DLD1 (cell line): ENCODE measurements at regions not wholly inside any gene's neighbourhood (a gene's known extent, or its start where the extent isn't known, plus 50 kb on each side); places are given as distances from the start of the nearest gene placed in this dataset.

Experiments used
- in situ Hi-C: cut with HindIII; loops from 2 replicates; pipeline ENCODE4 v1.10.0; 2017; ENCODE audit warnings: low sequenced_read_pairs

- in situ Hi-C loops, result loop anchor here (25.0 kb wide), 1 partner anchor 1243 kb away; no protein-coding TSS in a partner anchor
Measured at GRCh38 chr9:107155244-107155817, 127.7 kb upstream of the RAD23B start.

GRCh38 chr9:107158321-107158720, 124.8 kb upstream of the RAD23B start:
- in situ Hi-C loops, result loop anchor here (25.0 kb wide), 1 partner anchor 1246 kb away; no protein-coding TSS in a partner anchor

- in situ Hi-C loops, result loop anchor here (25.0 kb wide), 1 partner anchor 1249 kb away; no protein-coding TSS in a partner anchor
Measured at GRCh38 chr9:107161338-107161737, 121.7 kb upstream of the RAD23B start.

GRCh38 chr9:107163370-107163769, 119.7 kb upstream of the RAD23B start:
- in situ Hi-C loops, result loop anchor here (25.0 kb wide), 1 partner anchor 1251 kb away; no protein-coding TSS in a partner anchor

GRCh38 chr9:107169796-107170195, 113.3 kb upstream of the RAD23B start:
- in situ Hi-C loops, result loop anchor here (25.0 kb wide), 1 partner anchor 1257 kb away; no protein-coding TSS in a partner anchor

GRCh38 chr9:107170801-107171200, 112.3 kb upstream of the RAD23B start:
- in situ Hi-C loops, result loop anchor here (25.0 kb wide), 1 partner anchor 1258 kb away; no protein-coding TSS in a partner anchor

GRCh38 chr9:107172160-107172978, 110.7 kb upstream of the RAD23B start:
- in situ Hi-C loops, result loop anchor here (25.0 kb wide), 1 partner anchor 1260 kb away; no protein-coding TSS in a partner anchor

- in situ Hi-C loops, result loop anchor here (25.0 kb wide), 1 partner anchor 1261 kb away; no protein-coding TSS in a partner anchor
Measured at GRCh38 chr9:107172979-107173347, 110.1 kb upstream of the RAD23B start.

GRCh38 chr9:107173422-107174180, 109.5 kb upstream of the RAD23B start:
- in situ Hi-C loops, result loop anchor here (25.0 kb wide), 1 partner anchor 1261 kb away; no protein-coding TSS in a partner anchor

- in situ Hi-C loops, result loop anchor here (25.0 kb wide), 1 partner anchor 1262 kb away; no protein-coding TSS in a partner anchor
Measured at GRCh38 chr9:107174441-107174840, 108.6 kb upstream of the RAD23B start.

- in situ Hi-C loops, result loop anchor here (25.0 kb wide), 1 partner anchor 88 kb away; no protein-coding TSS in a partner anchor
Measured at GRCh38 chr9:107175041-107175440, 108.0 kb upstream of the RAD23B start.

GRCh38 chr9:107175816-107176435, 107.2 kb upstream of the RAD23B start:
- in situ Hi-C loops, result loop anchor here (25.0 kb wide), 1 partner anchor 89 kb away; no protein-coding TSS in a partner anchor

GRCh38 chr9:107176436-107177151, 106.5 kb upstream of the RAD23B start:
- in situ Hi-C loops, result loop anchor here (25.0 kb wide), 1 partner anchor 89 kb away; no protein-coding TSS in a partner anchor

- in situ Hi-C loops, result loop anchor here (25.0 kb wide), 1 partner anchor 90 kb away; no protein-coding TSS in a partner anchor
Measured at GRCh38 chr9:107177243-107177839, 105.7 kb upstream of the RAD23B start.

GRCh38 chr9:107177857-107178256, 105.2 kb upstream of the RAD23B start:
- in situ Hi-C loops, result loop anchor here (25.0 kb wide), 1 partner anchor 91 kb away; no protein-coding TSS in a partner anchor

- in situ Hi-C loops, result loop anchor here (25.0 kb wide), 1 partner anchor 91 kb away; no protein-coding TSS in a partner anchor
Measured at GRCh38 chr9:107178293-107178692, 104.8 kb upstream of the RAD23B start.

- in situ Hi-C loops, result loop anchor here (25.0 kb wide), 1 partner anchor 93 kb away; no protein-coding TSS in a partner anchor
Measured at GRCh38 chr9:107180206-107180605, 102.9 kb upstream of the RAD23B start.

- in situ Hi-C loops, result loop anchor here (25.0 kb wide), 1 partner anchor 96 kb away; no protein-coding TSS in a partner anchor
Measured at GRCh38 chr9:107183176-107183575, 99.9 kb upstream of the RAD23B start.

- in situ Hi-C loops, result loop anchor here (25.0 kb wide), 1 partner anchor 101 kb away; no protein-coding TSS in a partner anchor
Measured at GRCh38 chr9:107188376-107188775, 94.7 kb upstream of the RAD23B start.
